ENCODE measurements at regions not wholly inside any gene's neighbourhood (a gene's known extent, or its start where the extent isn't known, plus 50 kb on each side); places are given as distances from the start of the nearest gene placed in this dataset.

GRCh38 chr2:192467953-192468660 is 273.4 kb upstream of the TMEFF2 start:
- no peak overlapping the region for H3K4me2 ChIP-seq
- no peak for TF ChIP-seq SMC3 (IDR thresholded peaks at IDR 0.05; ENCODE audit: low read depth, low read length)
- TF ChIP-seq NRF1 (IDR thresholded peaks at IDR 0.05; ENCODE audit: low read depth, low read length) = no peak
- TF ChIP-seq, protein P1, sequence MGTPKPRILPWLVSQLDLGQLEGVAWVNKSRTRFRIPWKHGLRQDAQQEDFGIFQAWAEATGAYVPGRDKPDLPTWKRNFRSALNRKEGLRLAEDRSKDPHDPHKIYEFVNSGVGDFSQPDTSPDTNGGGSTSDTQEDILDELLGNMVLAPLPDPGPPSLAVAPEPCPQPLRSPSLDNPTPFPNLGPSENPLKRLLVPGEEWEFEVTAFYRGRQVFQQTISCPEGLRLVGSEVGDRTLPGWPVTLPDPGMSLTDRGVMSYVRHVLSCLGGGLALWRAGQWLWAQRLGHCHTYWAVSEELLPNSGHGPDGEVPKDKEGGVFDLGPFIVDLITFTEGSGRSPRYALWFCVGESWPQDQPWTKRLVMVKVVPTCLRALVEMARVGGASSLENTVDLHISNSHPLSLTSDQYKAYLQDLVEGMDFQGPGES (IDR thresholded peaks at IDR 0.05; ENCODE audit: low read depth, low read length) = no peak
- TF ChIP-seq GATA2 (CRISPR knock-in tag; IDR thresholded peaks at IDR 0.05) = no peak
- no peak for TF ChIP-seq TEAD4 (IDR thresholded peaks at IDR 0.05; ENCODE audit: borderline replicate concordance, insufficient read depth)

GRCh38 chr2:192465141-192465540 is 270.4 kb upstream of the TMEFF2 start:
- POLR2A ChIA-PET = no interaction called here
- CTCF ChIA-PET = interaction anchor here (0.8 kb wide), 1 partner anchor 50 kb away, joined by 3 read pairs; no protein-coding TSS in a partner anchor
- H4K20me1 ChIP-seq (ENCODE audit: insufficient read depth) = no peaks in the 10 kb centered on the region
- H3K4me2 ChIP-seq = no peak overlapping the region
- no peaks in the 10 kb centered on the region for H3K79me2 ChIP-seq (ENCODE audit: insufficient read depth)
- 40% methylated on average over 1 of the region's 1 CpG for WGBS (ENCODE audit: low lambda C conversion rate)
- no peaks in the 10 kb centered on the region for H3K9me2 ChIP-seq
- no peaks in the 10 kb centered on the region; a peak in 1 of 4 replicates for H3K4me1 ChIP-seq (ENCODE audit: control insufficient read depth in 1 of 2, insufficient read depth in 2 of 2, low read depth in 1 of 2, low read length in 1 of 2)
- H3K36me3 ChIP-seq (replicated peaks in 1 of 2; ENCODE audit: control insufficient read depth in 1 of 2, insufficient read depth in 2 of 2, low read length in 1 of 2) = no peaks in the 10 kb centered on the region
- no peaks in the 10 kb centered on the region for H3K9me3 ChIP-seq
- TF ChIP-seq CTCF (IDR thresholded peaks at IDR 0.05) = no peak
- TF ChIP-seq JUND (IDR thresholded peaks at IDR 0.05) = no peak
- TF ChIP-seq TEAD4 (IDR thresholded peaks at IDR 0.05; ENCODE audit: borderline replicate concordance, insufficient read depth) = no peak
- TF ChIP-seq POLR2AphosphoS5 (IDR thresholded peaks at IDR 0.05; ENCODE audit: low read depth, low read length) = no peak
- no peak for TF ChIP-seq RXRA (IDR thresholded peaks at IDR 0.05; ENCODE audit: borderline replicate concordance, low read depth)
- TF ChIP-seq, protein P1 (IDR thresholded peaks at IDR 0.05; ENCODE audit: low read depth, low read length) = no peak
- no peak for TF ChIP-seq MXI1 (IDR thresholded peaks at IDR 0.05; ENCODE audit: low read depth, low read length)
- TF ChIP-seq NFIC (IDR thresholded peaks at IDR 0.05; ENCODE audit: borderline replicate concordance) = no peak
- no peak for TF ChIP-seq FOXJ3 (CRISPR knock-in tag; IDR thresholded peaks at IDR 0.05)
- TF ChIP-seq PBX3 (IDR thresholded peaks at IDR 0.05) = no peak
- TF ChIP-seq GABPA (IDR thresholded peaks at IDR 0.05; ENCODE audit: low read depth) = no peak
- TF ChIP-seq GATA2 (CRISPR knock-in tag; IDR thresholded peaks at IDR 0.05) = no peak
- TF ChIP-seq RCOR1 (IDR thresholded peaks at IDR 0.05; ENCODE audit: low read length) = no peak
- no peaks in the 10 kb centered on the region for H3F3A ChIP-seq (replicated peaks; ENCODE audit: insufficient read depth)
- no peak for DNase-seq
- no peaks in the 10 kb centered on the region for H3K27me3 ChIP-seq (ENCODE audit: insufficient read depth)
- no peak overlapping the region for H2AFZ ChIP-seq (ENCODE audit: low read depth)
- no peak overlapping the region for H3K27ac ChIP-seq (ENCODE audit: low read depth in 2 of 2, low read length in 1 of 2)
- no peak overlapping the region for H3K4me3 ChIP-seq (ENCODE audit: low read depth in 2 of 2, low read length in 1 of 2)
- no peak overlapping the region for H3K9ac ChIP-seq

More at GRCh38 chr2:192467953-192468660, 273.4 kb upstream of the TMEFF2 start:
- Histone ChIP-seq H3K79me2 (ENCODE audit: insufficient read depth) (no peaks in the 10 kb centered on the region), H4K20me1 (ENCODE audit: insufficient read depth) (no peaks in the 10 kb centered on the region), H3K4me3 (ENCODE audit: low read depth in 2 of 2, low read length in 1 of 2) (no peak overlapping the region), H3F3A (replicated peaks; ENCODE audit: insufficient read depth) (no peaks in the 10 kb centered on the region), H3K27ac (ENCODE audit: low read depth in 2 of 2, low read length in 1 of 2) (no peak overlapping the region), H3K9ac (no peak overlapping the region), H3K27me3 (ENCODE audit: insufficient read depth) (no peaks in the 10 kb centered on the region), H3K4me1 (ENCODE audit: control insufficient read depth in 1 of 2, insufficient read depth in 2 of 2, low read depth in 1 of 2, low read length in 1 of 2) (no peaks in the 10 kb centered on the region; a peak in 2 of 4 replicates), H3K36me3 (replicated peaks in 1 of 2; ENCODE audit: control insufficient read depth in 1 of 2, insufficient read depth in 2 of 2, low read length in 1 of 2) (no peaks in the 10 kb centered on the region), H3K9me2 (no peaks in the 10 kb centered on the region), H2AFZ (ENCODE audit: low read depth) (no peak overlapping the region), H3K9me3 (no peaks in the 10 kb centered on the region)
- WGBS (ENCODE audit: low lambda C conversion rate) = 24% methylated on average over 4 of the region's 4 CpGs
- ChIA-PET CTCF (interaction anchor here (1.0 kb wide), 1 partner anchor 19 kb away, joined by 4 read pairs; no protein-coding TSS in a partner anchor), POLR2A (no interaction called here)
- no peak for DNase-seq
